ENCODE measurements at regions not wholly inside any gene's neighbourhood (a gene's known extent, or its start where the extent isn't known, plus 50 kb on each side); places are given as distances from the start of the nearest gene placed in this dataset.
"Not testable (repeated sequence)": the region's sequence is repeated elsewhere in the genome, so short reads cannot be mapped to it uniquely, and the experiment has no call there.

DNA sequence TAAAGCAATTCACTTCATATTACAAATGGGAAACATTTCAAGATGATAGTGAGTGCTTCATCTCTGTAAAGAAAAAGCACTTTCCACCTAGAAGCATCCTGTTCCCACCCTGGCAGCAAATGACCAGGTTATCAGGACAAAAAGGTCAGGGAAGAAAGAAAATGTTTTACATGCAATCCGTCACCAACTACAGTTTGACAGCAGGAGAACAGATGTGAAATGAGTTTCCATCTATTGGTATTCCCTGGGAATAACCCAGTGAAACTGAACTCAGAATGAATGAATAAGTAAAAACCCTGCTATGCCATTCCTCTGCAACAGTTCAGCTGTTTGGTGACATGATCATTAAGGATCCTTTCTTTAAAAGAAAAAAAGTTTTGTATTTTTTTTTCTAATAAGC, 67.6 kb downstream of the HTR1A start:
- DNase-seq (ENCODE audit: low spot score) = no peak

DNA sequence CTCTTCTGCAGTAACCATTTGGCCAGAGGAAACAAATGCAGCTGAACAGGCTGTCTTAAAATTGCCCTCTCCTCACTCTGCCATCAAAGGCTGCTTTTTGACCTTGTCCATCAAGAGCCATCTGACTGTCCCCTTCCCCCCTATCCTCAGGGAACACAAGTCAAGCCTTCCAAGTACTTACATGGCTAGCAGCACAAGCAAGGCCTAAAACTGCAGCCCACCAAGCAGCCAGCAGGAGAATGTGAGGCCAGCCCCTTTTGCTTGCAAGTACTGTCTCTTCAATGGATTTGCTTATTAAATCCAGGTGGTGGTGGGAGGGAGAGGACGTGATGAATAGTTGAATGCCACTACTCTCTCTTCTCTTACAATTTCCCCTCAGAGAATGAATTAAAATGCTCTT, 83.5 kb downstream of the HTR1A start:
- DNase-seq (ENCODE audit: low spot score) = no peak

DNA sequence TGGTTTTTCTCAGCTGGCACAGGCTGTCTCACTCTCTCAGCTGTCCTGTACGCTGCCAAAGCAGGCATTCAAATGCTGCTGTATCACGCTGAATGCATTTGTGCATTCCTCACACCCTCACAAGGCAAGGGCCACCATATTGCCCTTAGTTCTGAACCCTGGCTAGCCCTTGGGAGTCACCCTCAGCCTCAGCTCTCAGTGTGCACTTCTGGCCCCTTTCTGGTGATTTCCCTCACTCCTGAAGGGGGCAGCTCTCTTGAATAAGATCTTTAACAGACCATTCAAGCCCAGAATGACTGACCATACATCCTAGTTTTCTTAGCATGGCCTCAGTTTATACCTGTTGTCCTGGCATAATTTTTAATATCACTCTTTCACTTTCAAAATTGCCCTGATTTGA, 84.3 kb downstream of the HTR1A start:
- no peak for DNase-seq (ENCODE audit: low spot score)

DNA sequence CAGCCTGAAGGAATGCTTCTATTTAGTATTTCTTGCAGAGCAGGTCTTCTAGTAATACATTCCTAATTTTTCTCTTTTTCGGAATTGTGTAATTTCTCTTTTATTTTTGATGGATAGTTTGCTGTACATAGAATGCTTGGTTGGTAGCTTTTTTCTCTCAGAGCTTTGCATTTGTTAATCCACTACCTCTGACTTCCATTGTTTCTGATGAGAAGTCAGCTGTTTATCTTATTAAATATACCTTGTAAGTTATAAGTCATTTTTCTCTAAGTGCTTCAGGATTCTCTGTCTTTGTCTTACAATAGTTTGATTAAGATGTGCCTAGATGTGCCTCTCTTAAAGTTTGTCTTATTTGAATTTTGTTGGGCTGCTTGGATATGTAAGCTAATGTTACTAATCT, 101.9 kb downstream of the HTR1A start:
- no peak for DNase-seq (ENCODE audit: low spot score)

DNA sequence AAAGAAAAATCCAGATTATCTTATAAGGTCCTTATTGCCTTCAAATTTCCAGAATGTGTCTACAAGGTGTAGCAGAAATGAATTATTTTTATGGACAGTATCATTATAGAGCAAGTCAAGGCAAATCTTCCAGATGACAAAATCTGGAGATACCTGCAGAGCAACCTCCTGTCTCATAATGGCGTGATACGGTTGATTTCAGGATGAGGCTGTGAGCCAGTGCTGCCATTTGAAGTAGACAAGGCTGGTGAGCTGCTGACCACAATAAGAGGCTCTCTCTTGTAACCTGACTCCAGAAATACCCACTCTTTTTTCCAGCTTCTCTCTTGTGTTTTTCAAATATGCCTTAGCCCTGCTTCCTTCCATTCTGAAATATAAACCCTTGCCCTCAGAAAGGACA, 108.2 kb downstream of the HTR1A start:
- no peak for DNase-seq (ENCODE audit: low spot score)

DNA sequence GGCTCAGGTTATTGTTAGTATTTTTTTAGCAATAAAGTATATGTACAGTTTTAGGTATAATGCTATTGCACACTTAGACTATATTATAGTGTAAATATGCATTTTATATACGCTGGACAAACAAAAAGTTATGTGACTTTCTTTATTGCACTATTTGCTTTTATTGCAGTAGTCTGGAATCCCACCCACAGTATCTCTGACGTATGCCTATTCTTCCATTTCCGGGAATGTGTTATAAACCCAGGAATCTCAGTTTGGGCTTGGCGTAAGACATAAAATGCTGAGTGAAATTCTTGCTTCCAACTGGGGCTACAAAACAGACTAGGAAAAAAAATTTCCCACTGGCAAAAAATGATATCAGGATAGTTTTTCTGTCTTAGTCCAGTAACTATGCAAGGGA, 119.1 kb downstream of the HTR1A start:
- no peak for DNase-seq (ENCODE audit: low spot score)

DNA sequence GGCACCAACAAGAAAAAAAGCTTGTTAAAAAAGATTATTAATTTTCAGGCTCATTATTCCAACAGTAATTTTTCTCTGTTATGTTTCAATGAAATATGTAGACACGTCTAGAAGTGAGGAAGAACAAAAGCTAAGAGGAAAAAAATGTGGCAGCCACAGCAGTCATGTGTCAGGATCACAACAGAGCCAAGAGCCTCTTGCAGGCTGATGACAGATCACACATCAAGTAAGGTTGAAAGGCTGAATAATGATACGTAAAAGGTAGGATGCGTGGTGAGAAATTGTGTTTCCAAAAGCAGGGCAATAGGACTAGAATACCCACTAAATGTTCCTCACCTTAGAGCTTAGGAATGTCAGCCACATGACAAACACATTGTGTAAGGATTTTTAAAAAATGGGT, 124.8 kb downstream of the HTR1A start:
- no peak for DNase-seq (ENCODE audit: low spot score)

DNA sequence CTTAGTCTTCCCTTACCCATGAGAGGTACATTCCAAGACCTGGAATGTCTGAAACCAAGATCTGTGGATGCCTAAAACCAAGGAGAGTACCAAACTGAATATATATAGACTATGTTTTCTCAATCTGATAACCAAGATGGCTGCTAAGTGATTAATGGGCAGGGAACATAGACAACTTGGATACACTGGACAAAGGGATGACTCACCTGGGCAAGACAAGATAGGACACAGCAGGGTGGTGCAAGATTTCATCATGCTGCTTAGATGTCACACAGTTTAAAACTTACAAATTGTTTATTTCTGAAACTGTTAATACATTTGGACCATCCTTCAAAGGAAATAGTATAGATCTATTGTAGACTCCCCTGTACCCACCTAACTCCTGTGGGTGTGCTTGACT, 130.9 kb downstream of the HTR1A start:
- no peak for DNase-seq (ENCODE audit: low spot score)

DNA sequence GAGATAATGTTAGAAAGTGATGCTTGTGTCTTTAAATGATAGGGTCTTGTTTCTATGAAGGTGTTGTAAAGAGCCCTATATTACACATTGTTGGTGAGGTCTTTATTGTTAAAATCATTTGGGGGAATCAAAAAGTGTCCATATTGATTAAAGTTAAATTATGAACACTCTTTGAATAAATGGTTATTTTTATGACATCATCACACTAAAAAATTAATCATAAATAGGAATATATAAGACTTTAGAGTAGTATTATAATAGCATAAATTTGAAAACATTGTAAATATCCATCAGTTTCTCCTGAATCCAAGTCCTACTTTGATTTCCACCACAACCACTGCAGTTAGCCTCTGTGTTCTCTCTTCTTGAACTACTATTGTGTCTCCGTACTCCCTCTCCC, 136.3 kb downstream of the HTR1A start:
- DNase-seq (ENCODE audit: low spot score) = no peak

DNA sequence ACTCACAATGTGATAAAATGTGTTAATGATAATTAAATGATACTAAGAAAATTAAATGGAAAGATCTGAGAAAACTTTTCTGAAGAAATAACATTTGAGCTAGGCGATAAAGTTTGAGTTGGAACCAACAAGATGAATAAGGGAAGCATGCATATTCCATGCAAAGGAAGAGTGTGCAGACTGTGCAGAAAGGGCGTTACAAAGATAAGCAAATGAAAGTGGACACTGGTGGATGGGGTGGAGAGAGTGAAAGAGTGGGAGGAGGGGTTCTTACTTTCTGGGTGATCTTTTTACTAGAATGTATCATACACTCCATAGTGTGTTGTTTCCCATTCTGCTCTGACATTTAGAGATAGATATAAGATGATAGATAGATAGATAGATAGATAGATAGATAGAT, 138.7 kb downstream of the HTR1A start:
- no peak for DNase-seq (ENCODE audit: low spot score)

DNA sequence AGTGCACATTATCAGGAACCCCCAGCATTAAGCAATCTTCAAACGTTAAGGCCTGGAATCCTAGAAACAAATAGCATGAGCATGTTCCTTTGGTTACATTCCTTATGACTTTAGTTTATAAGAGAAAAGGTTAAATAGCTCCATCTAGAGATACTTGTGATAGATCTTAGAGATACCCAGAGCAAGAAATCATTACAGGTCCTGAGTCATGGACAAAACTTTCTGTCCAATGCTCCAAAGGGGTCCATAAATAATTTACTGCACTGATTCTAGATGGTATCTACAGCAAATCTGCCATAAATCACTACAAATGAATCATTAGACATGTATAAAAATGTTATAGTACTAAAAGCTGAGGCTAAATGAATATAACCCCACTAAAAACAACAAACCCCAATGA, 139.6 kb downstream of the HTR1A start:
- no peak for DNase-seq (ENCODE audit: low spot score)

DNA sequence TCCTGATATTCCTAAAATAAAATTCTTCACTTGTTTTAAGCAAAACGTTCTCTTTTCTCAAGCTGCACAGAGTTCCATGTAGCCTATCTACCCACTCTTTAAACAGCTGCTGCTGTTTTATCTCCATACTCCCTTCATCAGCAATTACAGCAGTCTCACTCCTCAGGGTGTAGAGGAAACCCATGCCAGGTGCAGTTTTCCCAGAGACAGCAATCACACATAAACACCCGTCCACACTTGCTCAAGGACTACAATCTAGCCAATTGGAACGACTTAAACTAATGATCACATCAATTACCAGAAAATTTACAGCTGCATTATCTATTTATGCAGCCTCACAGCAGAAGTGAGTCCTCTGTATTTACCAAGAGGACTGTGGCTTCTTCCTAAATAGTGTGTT, 141.7 kb downstream of the HTR1A start:
- DNase-seq (ENCODE audit: low spot score) = no peak

DNA sequence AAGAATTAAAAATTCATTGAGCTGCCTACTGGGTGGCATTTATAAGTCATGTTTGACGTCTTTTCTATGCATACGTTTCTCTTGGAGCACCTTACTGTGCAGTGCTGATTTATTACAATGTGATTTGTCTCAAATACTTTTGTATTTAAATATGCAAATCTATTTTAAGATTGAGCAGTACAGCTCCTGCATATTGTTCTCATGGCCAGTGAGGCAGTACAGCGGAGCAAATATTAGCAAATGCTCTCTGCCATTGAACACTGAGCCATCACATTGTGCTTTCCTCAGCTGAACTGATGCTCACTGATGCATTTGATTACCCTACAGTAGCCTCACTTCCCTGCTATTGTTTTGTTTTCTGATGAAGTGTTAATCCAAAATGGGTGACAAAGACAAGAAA, 149.6 kb downstream of the HTR1A start:
- DNase-seq (ENCODE audit: low spot score) = no peak

DNA sequence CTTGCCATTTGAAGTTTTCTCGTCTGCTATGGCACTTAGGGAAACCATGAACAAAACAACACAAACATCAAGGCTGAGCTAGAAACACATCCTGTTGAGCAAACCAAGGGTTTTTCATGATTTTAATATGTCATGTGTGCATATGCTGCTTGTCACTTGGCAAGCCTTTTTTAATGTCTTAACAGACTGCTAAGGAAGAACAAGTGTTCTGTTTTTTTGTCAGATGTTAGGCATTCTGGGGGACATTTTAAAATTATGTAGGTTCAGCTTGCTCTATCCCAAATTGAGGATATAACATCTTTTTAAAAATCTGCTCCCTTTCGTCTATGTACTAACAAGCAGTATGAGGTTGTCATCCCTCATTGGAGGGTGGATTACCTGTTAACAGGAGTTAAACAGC, 150.3 kb downstream of the HTR1A start:
- DNase-seq (ENCODE audit: low spot score) = no peak

DNA sequence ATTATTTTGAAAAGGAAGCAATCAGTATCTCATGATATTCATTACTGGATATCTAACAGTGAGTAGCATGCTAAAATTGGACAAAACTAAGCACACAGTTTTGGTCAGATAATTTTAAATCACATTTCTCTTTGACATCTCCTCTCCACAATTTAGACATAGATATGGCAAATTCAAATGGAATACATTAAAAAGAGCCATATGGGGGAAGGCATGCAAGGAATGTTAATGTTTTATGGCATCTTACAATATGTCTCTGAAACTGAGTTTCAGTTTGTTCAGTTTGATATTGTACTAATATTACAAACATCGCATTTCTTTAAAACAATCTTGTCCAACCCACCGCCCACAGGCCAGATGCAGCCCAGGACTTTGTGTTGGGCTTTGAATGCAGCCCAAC, 151.0 kb downstream of the HTR1A start:
- no peak for DNase-seq (ENCODE audit: low spot score)

DNA sequence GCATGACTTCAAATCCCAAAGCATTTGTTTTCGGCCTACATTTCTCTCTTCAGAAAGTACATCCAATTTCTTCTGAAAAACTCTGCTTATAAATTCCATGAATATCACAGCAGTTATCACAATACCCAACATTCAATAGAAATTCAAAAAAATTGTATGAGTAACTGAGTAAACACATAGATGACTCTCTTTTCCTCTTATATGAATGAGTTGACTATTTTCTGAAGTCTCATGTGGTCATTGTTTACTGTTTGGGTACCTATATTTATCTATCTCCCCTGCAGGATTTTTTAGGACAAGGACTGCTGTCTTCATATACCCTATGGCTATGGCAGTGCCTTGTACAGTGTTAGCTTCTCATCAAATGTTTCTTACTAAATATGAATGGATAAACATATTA, 157.1 kb downstream of the HTR1A start:
- peak; percentile 1 for DNase-seq (ENCODE audit: low spot score)

DNA sequence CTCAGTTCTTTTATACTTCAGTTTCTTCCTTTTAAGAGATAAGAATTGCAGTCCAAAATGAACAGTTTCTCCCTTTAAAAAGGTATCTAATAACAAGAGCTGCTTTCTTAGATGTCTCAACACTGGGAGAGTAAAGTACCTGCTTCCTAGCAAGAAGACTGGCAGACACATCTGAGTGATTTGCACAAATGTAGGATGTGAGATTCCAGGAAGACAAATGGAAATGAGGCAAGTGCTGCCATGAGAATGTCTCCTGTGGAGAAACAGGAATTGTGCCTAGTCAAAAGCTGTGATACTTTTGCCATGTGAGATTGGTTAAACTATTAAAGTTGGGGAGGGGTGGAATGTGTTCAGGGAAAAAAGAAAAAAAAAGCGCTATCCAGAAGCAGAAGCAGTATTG, 159.1 kb downstream of the HTR1A start:
- DNase-seq (ENCODE audit: low spot score) = no peak

DNA sequence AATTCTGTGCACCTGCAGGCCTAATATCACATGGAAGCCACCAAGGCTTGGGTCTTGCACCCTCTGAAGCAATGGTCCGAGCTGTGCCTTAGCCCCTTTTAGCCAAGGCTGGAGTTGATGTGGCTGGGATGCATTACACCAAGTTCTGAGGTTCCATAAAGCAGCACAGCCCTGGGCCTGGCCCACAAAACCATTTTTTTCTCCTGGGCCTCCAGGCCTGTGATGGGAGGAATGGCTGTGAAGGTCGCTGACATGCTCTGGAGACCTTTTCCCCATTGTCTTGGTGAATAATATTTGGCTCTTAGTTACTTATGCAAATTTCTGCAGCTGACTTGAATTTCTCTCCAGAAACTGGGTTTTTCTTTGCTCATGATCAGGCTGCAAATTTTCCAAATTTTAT, 167.3 kb downstream of the HTR1A start:
- no peak for DNase-seq (ENCODE audit: low spot score)

DNA sequence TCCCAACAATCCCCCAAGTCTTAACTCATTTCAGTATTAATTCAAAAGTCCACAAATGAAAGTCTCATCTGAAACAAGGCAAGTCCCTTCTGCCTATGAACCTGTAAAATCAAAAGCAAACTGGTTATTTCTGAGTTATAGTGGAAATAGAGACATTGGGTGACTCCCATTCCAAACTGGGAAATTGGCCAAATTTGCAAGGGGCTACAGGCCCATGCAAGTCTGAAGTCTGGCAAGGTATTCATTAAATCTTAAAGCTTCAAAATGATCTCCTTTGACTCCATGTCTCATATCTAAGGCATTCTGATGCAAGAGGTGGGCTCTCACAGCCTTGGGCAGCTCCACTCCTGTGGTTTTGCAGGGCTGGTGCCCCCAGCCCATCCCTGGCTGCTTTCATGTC, 167.9 kb downstream of the HTR1A start:
- no peak for DNase-seq (ENCODE audit: low spot score)

DNA sequence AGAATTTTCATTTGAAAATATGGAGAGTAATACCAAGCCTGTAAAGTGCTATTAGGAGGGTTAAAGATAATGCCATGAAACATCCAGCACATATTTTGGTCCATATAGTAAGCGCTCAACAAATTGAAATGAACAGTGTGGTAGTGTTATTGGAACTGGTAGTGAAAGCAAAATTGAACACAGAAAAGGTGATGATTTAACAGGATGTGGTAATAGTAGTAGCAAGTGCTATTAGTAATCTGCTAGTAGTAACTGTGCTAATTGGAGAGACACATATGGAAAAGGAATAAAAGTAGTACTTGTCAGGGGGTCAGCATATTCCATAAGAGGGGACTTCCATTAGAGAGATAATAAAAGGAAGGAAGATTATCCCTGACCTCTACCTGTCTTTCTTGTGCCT, 187.3 kb downstream of the HTR1A start:
- no peak for DNase-seq (ENCODE audit: low spot score)

DNA sequence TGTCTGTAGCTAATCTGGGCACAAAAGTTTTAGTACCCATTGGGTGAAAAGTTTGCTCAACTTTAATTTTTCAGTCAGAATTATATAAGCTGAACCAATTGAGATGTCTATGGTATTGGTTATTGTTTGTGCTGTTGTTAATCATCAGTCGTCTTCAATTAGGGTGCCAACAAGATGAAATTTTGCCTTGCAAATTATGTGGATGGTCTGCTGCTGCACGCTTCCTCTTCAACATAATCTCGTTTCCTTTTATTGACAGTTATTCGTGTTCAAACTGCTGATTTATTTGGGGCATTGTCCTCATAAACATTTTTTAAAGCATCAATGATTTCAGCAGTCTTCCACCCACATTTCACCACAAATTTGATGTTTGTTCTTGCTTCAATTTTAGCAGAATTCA, 194.0 kb downstream of the HTR1A start:
- DNase-seq (ENCODE audit: low spot score) = no peak

DNA sequence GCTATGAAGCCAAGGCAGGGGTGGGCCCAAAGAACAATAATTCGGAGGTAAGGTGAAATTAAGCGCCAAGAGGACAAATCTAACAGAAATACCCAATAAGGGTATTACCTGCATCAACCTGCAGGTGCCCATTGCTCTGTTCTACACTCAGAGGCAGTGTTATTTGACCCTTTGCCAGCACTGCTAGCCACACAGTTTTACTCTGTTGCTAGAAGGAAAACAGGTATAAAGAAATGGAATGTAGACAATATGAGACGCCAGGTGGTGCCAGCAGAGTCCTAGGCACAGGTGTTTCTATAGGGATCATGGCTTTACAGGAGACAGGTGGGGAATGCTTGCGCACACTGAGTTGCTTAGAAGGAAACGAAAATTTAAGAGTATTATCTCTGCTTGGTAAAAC, 201.3 kb downstream of the HTR1A start:
- no peak for DNase-seq (ENCODE audit: low spot score)

DNA sequence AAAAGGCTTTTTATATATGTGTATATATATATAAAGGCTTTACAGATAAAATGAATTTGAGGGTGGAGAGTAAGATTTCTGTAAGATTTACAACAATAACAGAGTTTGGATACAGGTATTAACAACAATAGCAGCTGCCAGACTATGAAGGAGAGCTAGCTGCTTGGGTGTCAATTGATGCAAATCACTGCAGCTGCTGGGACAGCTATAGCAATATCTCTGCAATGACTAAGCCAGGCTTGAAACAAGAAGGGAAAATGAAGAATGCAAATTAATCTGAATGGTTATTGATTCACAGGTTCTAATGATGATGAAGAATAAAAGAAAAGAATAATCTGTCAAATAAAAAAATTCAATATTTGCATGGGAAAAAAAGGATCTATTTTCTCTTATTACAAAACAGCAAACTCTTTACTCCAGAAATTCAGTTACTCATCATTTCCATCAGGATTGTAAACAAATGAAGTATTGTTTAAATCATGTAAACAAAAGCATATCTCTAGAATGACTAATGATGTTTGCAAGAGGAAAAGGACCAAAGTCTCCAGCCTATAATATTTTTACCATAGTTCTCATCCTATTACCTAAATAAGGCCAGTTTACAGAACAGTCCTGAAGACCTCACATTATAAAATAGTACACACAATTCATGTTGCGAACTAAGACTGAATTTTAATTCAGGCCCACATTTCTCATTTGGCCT, 219.0 kb downstream of the HTR1A start:
- DNase-seq (ENCODE audit: low spot score) = peak; percentile 6

DNA sequence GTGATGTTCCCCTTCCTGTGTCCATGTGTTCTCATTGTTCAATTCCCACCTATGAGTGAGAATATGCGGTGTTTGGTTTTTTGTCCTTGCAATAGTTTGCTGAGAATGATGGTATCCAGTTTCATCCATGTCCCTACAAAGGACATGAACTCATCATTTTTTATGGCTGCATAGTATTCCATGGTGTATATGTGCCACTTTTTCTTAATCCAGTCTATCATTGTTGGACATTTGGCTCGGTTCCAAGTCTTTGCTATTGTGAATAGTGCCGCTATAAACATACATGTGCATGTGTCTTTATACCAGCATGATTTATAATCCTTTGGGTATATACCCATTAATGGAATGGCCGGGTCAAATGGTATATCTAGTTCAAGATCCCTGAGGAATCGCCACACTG, 229.4 kb downstream of the HTR1A start:
- DNase-seq (ENCODE audit: low spot score) = not testable (repeated sequence)

DNA sequence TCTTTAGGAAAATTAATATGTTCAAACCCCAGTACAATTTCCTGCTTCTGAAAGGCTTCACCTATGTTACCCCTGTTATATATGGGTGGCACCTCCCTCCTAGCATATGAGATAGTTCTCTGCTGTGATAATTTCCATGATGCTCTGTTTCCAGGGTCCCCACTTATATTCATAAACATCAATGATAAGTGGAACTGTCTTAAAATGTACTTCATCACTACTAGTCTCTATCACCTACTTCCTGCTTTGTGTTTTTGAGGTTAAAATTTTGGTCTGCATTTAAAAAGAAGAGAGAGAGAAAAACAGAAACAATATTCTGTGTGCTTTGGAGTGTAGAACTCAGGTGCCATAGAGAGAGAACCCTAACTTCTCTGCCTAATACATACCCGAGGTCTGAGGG, 234.7 kb downstream of the HTR1A start:
- DNase-seq (ENCODE audit: low spot score) = no peak
